ENCODE measurements at regions not wholly inside any gene's neighbourhood (a gene's known extent, or its start where the extent isn't known, plus 50 kb on each side); places are given as distances from the start of the nearest gene placed in this dataset.

- TF ChIP-seq POLR2A (IDR thresholded peaks at IDR 0.05; ENCODE audit: low read length) (no peak), GATA1 (IDR thresholded peaks at IDR 0.05; ENCODE audit: low read depth, low read length) (no peak)
These were observed 251.6 kb downstream of the USP46 start for GRCh38 chr4:52407545-52407944.

All from erythroblast (primary cell).